Astrocyte of the spinal cord (primary cell): ENCODE measurements at regions not wholly inside any gene's neighbourhood (a gene's known extent, or its start where the extent isn't known, plus 50 kb on each side); places are given as distances from the start of the nearest gene placed in this dataset.
A peak's percentile ranks its signal among the peaks of the same experiment; 100 is the strongest.

ENCODE experiments used
- DNase-seq: peaks from one replicate; pipeline ENCODE4 v3.0.0; 2011; ENCODE audit warnings: low read depth, low spot score
- H3K4me3 ChIP-seq: 2 replicates; pipeline ENCODE4 v1.5.1; 2011; ENCODE audit warnings: low read depth, mild to moderate bottlenecking, low read length, moderate library complexity
- in situ Hi-C: cut with HindIII; loops from 2 replicates; pipeline ENCODE4 v1.10.0; 2017; ENCODE audit warnings: low sequenced_read_pairs
- TF ChIP-seq, protein P1 (sequence below): IDR thresholded peaks from 2 replicates; pipeline ENCODE4 v1.5.1; 2012; ENCODE audit warnings: low read depth, mild to moderate bottlenecking, low read length, inconsistent platforms

DNA sequence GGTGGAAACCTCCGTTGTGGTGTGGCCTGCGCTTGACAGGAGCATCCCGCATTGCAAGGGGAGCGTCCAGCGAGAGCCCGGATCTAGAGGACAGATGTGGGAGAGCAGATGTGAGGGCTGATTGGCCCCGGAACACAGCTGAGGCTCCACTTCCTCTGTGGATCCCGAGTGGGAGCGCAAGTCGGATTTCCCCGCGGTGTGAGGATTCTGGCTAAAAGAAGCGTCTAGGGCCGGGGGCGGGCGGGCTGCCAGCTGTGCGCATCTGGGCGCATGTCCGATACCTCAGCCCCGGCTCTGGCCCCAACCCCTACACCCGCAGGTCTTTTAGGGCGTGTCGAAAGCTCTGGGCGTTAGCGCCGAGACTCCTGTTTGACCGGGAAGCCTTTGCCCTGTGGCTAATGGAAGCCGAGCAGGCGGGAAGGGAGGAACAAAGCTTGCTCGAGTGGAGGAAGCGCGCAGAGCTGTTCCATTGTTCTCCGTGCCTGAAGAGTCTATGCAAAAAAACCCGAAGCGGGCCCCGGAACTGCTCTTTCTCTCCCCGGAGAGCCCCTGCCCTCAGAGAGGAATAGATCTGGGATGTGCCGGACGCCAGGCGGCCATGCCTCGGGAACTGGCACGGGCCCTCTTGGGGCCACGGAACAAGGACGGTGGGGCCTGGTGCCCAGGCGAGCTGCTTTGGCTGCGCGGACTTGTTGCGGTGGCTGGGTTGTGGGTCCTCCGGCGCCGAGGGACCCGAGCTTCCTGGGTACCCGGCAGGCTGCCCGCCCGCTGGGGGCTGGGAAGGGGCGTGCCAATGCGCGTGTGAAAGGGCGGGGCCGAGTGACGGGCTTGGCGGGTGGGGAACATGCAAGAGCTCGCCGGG lies 111.1 kb downstream of the NAV1 start:
- in situ Hi-C loops, result no loop called here
- peak overlapping the region; percentile 61 for H3K4me3 ChIP-seq
- peak; percentile 86 for DNase-seq
- TF ChIP-seq, protein P1, sequence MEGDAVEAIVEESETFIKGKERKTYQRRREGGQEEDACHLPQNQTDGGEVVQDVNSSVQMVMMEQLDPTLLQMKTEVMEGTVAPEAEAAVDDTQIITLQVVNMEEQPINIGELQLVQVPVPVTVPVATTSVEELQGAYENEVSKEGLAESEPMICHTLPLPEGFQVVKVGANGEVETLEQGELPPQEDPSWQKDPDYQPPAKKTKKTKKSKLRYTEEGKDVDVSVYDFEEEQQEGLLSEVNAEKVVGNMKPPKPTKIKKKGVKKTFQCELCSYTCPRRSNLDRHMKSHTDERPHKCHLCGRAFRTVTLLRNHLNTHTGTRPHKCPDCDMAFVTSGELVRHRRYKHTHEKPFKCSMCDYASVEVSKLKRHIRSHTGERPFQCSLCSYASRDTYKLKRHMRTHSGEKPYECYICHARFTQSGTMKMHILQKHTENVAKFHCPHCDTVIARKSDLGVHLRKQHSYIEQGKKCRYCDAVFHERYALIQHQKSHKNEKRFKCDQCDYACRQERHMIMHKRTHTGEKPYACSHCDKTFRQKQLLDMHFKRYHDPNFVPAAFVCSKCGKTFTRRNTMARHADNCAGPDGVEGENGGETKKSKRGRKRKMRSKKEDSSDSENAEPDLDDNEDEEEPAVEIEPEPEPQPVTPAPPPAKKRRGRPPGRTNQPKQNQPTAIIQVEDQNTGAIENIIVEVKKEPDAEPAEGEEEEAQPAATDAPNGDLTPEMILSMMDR, result no peak

DNA sequence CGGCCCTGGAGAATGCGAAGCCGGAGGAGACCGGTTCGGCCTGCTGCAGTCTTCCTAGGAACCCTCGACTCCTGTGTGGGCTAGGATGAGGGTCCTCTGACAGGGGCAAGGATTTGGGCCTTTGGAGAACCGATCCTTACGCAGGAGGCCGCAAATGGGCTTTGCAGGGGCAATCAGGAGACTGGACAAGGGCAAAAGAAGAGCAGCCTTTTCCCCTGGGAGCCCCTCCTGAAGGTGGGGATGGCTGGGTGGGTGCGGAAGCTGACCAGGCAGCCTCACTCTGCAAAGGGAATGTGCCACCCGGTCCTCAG lies 111.7 kb downstream of the NAV1 start:
- peak overlapping the region; percentile 61 for H3K4me3 ChIP-seq
- in situ Hi-C loops, result no loop called here
- no peak for DNase-seq
- TF ChIP-seq, protein P1, result no peak

DNA sequence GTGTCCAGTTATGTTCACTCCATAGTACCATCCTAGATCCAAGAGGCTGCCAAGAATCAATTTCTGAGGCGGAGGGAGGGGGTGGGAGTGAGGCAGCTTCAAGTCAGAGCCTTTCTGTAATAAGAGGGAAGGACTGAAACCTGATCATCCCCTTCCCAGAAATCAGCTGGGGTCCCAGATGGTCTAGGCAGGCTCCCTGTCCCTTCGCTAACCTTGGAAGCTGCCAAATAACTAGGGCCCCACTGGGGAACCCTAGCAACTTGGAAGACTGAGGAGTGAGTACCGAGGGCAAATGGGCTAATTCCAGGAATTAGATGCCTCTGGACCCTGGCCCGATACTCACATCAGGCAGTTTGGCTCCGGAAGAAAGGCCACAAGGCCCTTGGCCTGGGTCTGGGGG lies 113.3 kb downstream of the NAV1 start:
- no peak for DNase-seq
- in situ Hi-C loops, result no loop called here
- TF ChIP-seq, protein P1, result no peak
- no peak overlapping the region for H3K4me3 ChIP-seq

DNA sequence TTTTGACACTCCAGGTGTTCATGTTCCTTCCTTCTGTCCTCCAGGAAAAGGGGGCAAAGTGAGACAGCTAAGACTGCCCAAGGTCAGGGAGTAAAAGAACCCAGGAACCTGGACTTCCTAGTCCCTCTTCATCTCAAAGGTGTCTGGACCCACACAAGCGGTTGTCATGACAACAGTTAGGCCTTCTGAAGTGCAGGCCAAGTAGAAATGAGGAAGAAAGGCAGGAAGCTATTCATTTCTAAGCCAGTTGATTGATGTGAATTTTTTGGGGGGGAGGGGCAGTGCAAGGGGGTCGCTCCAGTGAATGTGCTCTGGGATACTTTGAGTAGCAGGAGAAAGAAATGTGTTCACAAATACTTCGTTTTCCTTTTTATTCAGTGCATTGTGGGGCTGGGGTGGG lies 114.3 kb downstream of the NAV1 start:
- TF ChIP-seq, protein P1, result no peak
- H3K4me3 ChIP-seq, result no peak overlapping the region
- DNase-seq, result no peak
- in situ Hi-C loops, result no loop called here

DNA sequence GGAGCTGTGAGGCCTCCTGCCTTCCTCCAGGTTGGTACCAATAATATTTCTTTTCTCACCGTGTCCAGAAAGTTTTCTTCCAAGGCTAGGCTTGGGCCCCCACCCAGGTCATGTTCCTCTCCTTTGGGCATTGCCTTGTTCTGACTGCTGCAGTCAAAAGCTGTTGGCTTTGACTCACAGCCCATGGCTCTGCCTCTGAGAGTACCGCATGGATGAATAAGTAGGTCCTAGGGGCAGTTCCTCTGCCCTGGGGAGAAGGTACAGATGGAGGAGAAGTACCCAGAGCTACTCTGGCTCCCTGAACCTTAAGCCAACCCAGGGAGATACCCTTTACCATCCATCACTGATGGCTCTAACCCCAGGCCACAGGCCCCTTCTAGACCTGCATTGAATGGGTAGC lies 115.0 kb downstream of the NAV1 start:
- TF ChIP-seq, protein P1, result no peak
- in situ Hi-C loops, result no loop called here
- H3K4me3 ChIP-seq, result no peak overlapping the region
- no peak for DNase-seq

DNA sequence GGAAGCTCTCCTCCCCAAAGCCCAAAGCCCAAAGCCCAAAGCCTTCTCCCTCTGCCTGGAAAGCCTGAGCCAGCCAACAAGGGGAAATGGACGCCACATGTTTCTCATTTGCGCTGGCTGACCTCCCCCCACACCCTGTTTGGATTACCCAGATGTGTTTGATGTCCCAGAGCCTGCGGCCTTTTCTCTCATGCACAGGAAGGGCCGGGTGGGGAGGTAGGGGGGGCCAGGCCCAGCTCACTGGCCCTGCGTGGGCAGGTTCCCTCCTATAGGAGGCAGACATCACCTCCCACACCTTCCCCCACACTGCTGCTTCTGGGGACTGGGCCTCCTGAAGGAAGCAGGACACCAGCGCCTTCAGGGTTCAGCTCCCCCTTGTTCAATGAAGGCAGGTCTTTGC lies 116.3 kb downstream of the NAV1 start:
- no peak overlapping the region for H3K4me3 ChIP-seq
- in situ Hi-C loops, result no loop called here
- DNase-seq, result peak; percentile 84
- TF ChIP-seq, protein P1, result peak; percentile 45
